Gastroesophageal sphincter (tissue), 3 donors: ENCODE measurements at regions not wholly inside any gene's neighbourhood (a gene's known extent, or its start where the extent isn't known, plus 50 kb on each side); places are given as distances from the start of the nearest gene placed in this dataset.

Experiments used
- POLR2A ChIP-seq, 2 donors: fragments of 450-650 bp; IDR thresholded peaks; one replicate each; pipeline ENCODE4 v1.6.1; 2017; ENCODE audit warnings: antibody characterized with exemption in 2 of 2, mild to moderate bottlenecking in 2 of 2, moderate library complexity in 1 of 2
- POLR2AphosphoS5 ChIP-seq: sonication (generic); formaldehyde crosslinking; IDR thresholded peaks from one replicate; pipeline ENCODE4 v1.6.1; 2017; ENCODE audit warnings: antibody characterized with exemption
- TF ChIP-seq, protein P1 (sequence below), 4 experiments: fragments of 200-600 bp in 2 of 4; fragments of 450-650 bp in 2 of 4; sonication (generic) in 1 of 4; IDR thresholded peaks; one replicate each; pipeline ENCODE4 v1.5.1; 2017 to 2019; ENCODE audit warnings: antibody characterized with exemption in 4 of 4, mild to moderate bottlenecking in 2 of 4, moderate library complexity in 2 of 4

- TF ChIP-seq, protein P1, sequence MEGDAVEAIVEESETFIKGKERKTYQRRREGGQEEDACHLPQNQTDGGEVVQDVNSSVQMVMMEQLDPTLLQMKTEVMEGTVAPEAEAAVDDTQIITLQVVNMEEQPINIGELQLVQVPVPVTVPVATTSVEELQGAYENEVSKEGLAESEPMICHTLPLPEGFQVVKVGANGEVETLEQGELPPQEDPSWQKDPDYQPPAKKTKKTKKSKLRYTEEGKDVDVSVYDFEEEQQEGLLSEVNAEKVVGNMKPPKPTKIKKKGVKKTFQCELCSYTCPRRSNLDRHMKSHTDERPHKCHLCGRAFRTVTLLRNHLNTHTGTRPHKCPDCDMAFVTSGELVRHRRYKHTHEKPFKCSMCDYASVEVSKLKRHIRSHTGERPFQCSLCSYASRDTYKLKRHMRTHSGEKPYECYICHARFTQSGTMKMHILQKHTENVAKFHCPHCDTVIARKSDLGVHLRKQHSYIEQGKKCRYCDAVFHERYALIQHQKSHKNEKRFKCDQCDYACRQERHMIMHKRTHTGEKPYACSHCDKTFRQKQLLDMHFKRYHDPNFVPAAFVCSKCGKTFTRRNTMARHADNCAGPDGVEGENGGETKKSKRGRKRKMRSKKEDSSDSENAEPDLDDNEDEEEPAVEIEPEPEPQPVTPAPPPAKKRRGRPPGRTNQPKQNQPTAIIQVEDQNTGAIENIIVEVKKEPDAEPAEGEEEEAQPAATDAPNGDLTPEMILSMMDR (IDR thresholded peaks at IDR 0.05) = no peak
- no peak for TF ChIP-seq POLR2AphosphoS5
- no peak for TF ChIP-seq POLR2A (IDR thresholded peaks at IDR 0.05)
Observed at GRCh38 chr4:42268824-42269223, 116.4 kb upstream of the BEND4 start.
